ENCODE measurements at regions not wholly inside any gene's neighbourhood (a gene's known extent, or its start where the extent isn't known, plus 50 kb on each side); places are given as distances from the start of the nearest gene placed in this dataset.

DNA sequence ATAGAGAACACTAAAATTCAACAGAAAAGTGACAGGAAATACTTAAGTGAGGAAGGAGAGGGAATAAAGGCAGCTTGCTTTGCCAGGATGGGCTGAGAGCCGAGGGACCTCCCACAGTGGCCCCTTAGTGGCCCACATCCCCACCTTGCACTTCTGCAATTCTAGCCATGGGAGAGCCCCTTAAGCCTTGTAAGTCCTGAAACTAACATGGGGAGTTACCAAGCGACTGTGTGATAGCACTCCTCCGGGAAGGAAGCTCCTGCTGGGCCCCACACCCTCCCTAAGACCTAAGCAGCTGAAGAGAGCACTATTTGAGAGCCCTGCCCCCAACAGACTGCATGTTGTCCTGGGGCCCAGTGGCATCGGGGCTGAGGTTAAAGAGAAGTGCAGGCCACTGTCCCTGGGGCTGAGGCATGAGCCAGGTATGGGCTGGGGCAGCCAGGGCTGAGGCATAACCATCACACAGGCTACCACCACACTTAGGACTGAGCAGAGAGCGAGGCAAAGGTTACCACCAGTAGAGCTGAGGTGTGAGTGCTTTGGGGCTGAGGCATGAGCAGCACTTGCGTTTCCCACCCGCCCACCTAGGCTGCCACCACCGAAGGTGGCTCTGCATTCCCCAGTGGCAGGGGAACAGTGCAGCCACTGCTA is 301.8 kb upstream of the TRPC7 start:
- no peak for DNase-seq
- peaks cover 2% of the 10 kb centered on the region for H3K27me3 Mint-ChIP-seq (ENCODE audit: insufficient read depth, unreplicated experiment)
- H3K4me3 ChIP-seq (ENCODE audit: low read depth, low read length) = no peak overlapping the region
- H3K4me1 ChIP-seq = no peaks in the 10 kb centered on the region
- no peaks in the 10 kb centered on the region for H3K36me3 ChIP-seq (ENCODE audit: control insufficient read depth, insufficient read depth, low read length)
- no peaks in the 10 kb centered on the region for H3K36me3 Mint-ChIP-seq (ENCODE audit: insufficient read depth, unreplicated experiment)
- no peak overlapping the region for H3K4me3 Mint-ChIP-seq (ENCODE audit: unreplicated experiment)
- intact Hi-C loops (cut with micrococcal nuclease; ENCODE audit: unreplicated experiment) = no loop called here
- no TSS peak for BruUV-seq (replicated peaks)
- H3K9me3 ChIP-seq = no peaks in the 10 kb centered on the region
- H3K27me3 ChIP-seq (replicated peaks; ENCODE audit: control insufficient read depth, insufficient read depth, low read length) = no peaks in the 10 kb centered on the region
- TF ChIP-seq, protein P1, sequence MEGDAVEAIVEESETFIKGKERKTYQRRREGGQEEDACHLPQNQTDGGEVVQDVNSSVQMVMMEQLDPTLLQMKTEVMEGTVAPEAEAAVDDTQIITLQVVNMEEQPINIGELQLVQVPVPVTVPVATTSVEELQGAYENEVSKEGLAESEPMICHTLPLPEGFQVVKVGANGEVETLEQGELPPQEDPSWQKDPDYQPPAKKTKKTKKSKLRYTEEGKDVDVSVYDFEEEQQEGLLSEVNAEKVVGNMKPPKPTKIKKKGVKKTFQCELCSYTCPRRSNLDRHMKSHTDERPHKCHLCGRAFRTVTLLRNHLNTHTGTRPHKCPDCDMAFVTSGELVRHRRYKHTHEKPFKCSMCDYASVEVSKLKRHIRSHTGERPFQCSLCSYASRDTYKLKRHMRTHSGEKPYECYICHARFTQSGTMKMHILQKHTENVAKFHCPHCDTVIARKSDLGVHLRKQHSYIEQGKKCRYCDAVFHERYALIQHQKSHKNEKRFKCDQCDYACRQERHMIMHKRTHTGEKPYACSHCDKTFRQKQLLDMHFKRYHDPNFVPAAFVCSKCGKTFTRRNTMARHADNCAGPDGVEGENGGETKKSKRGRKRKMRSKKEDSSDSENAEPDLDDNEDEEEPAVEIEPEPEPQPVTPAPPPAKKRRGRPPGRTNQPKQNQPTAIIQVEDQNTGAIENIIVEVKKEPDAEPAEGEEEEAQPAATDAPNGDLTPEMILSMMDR (IDR thresholded peaks at IDR 0.05; ENCODE audit: insufficient read depth in 1 of 2, low read depth in 1 of 2, low read length in 1 of 2, severe bottlenecking in 1 of 2, unreplicated experiment in 1 of 2) = no peak
- POLR2A ChIA-PET = no interaction called here
- H3K4me1 Mint-ChIP-seq (ENCODE audit: low read depth, unreplicated experiment) = no peaks in the 10 kb centered on the region
- CTCF ChIA-PET = interaction anchor here (1.1 kb wide), 1 partner anchor 19 kb away, joined by 3 read pairs; no protein-coding TSS in a partner anchor
- H3K27ac Mint-ChIP-seq (ENCODE audit: unreplicated experiment) = no peak overlapping the region
- no peaks in the 10 kb centered on the region for H3K9me3 Mint-ChIP-seq (ENCODE audit: unreplicated experiment)

DNA sequence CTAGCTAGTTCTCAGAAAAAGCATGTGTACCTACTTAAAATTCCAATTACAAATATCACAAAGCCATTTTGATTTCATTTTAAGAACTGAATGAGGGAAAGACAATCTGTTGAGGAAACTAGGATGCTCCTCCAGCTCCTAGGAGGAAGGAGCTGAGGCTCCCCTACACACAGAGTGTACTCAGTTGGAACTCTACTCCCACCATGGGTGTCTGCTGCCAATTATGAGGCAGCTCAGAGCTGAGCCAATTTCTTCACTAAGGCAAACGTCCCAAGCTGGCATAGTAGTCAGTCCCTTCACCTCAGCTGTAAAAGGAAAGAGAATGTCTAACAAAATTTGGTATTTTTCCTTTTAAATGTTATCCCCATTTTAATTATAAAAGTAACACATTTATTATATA is 300.0 kb upstream of the TRPC7 start:
- Histone ChIP-seq H3K4me1 (no peaks in the 10 kb centered on the region), H3K36me3 (ENCODE audit: control insufficient read depth, insufficient read depth, low read length) (no peaks in the 10 kb centered on the region), H3K4me3 (ENCODE audit: low read depth, low read length) (no peak overlapping the region), H3K9me3 (no peaks in the 10 kb centered on the region), H3K27me3 (replicated peaks; ENCODE audit: control insufficient read depth, insufficient read depth, low read length) (no peaks in the 10 kb centered on the region)
- Mint-ChIP-seq H3K9me3 (ENCODE audit: unreplicated experiment) (no peaks in the 10 kb centered on the region), H3K36me3 (ENCODE audit: insufficient read depth, unreplicated experiment) (no peaks in the 10 kb centered on the region), H3K4me3 (ENCODE audit: unreplicated experiment) (no peak overlapping the region), H3K4me1 (ENCODE audit: low read depth, unreplicated experiment) (no peaks in the 10 kb centered on the region), H3K27me3 (ENCODE audit: insufficient read depth, unreplicated experiment) (no peaks in the 10 kb centered on the region), H3K27ac (ENCODE audit: unreplicated experiment) (no peak overlapping the region)
- TF ChIP-seq, protein P1 (IDR thresholded peaks at IDR 0.05; ENCODE audit: insufficient read depth in 1 of 2, low read depth in 1 of 2, low read length in 1 of 2, severe bottlenecking in 1 of 2, unreplicated experiment in 1 of 2) = no peak
- intact Hi-C loops (cut with micrococcal nuclease; ENCODE audit: unreplicated experiment) = no loop called here
- no TSS peak for BruUV-seq (replicated peaks)
- CTCF ChIA-PET = no interaction called here
- no peak for DNase-seq
- POLR2A ChIA-PET = no interaction called here

DNA sequence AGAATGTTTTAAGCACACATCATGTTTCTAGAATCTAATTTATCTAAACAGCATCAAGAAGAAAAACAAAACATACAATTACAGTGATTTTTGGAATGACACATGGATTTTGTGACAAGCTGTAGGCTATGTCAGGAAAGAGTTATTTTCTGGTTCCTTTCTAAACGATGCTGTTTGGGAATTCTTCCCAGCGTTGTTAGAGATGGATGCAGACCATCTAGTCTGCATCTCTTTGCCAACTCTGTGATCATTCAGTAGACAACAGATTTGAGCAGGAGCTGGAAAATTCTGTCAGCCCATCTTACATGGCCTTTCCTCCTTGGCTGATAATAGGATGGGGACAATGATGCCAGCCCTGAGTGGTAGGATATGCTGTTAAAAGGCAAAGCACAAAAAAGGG is 295.7 kb upstream of the TRPC7 start:
- intact Hi-C loops (cut with micrococcal nuclease; ENCODE audit: unreplicated experiment) = no loop called here
- Histone ChIP-seq H3K9me3 (no peaks in the 10 kb centered on the region), H3K4me3 (ENCODE audit: low read depth, low read length) (no peak overlapping the region), H3K4me1 (no peaks in the 10 kb centered on the region), H3K36me3 (ENCODE audit: control insufficient read depth, insufficient read depth, low read length) (no peaks in the 10 kb centered on the region), H3K27me3 (replicated peaks; ENCODE audit: control insufficient read depth, insufficient read depth, low read length) (no peaks in the 10 kb centered on the region)
- BruUV-seq (replicated peaks) = no TSS peak
- TF ChIP-seq, protein P1 (IDR thresholded peaks at IDR 0.05; ENCODE audit: insufficient read depth in 1 of 2, low read depth in 1 of 2, low read length in 1 of 2, severe bottlenecking in 1 of 2, unreplicated experiment in 1 of 2) = no peak
- no peak overlapping the region for H3K27ac Mint-ChIP-seq (ENCODE audit: unreplicated experiment)
- CTCF ChIA-PET = no interaction called here
- H3K4me1 Mint-ChIP-seq (ENCODE audit: low read depth, unreplicated experiment) = no peaks in the 10 kb centered on the region
- DNase-seq = no peak
- H3K4me3 Mint-ChIP-seq (ENCODE audit: unreplicated experiment) = no peak overlapping the region
- no peaks in the 10 kb centered on the region for H3K36me3 Mint-ChIP-seq (ENCODE audit: insufficient read depth, unreplicated experiment)
- POLR2A ChIA-PET = no interaction called here
- no peaks in the 10 kb centered on the region for H3K9me3 Mint-ChIP-seq (ENCODE audit: unreplicated experiment)
- no peaks in the 10 kb centered on the region for H3K27me3 Mint-ChIP-seq (ENCODE audit: insufficient read depth, unreplicated experiment)

Data from Caco-2 (cell line).